ENCODE measurements at regions not wholly inside any gene's neighbourhood (a gene's known extent, or its start where the extent isn't known, plus 50 kb on each side); places are given as distances from the start of the nearest gene placed in this dataset.

DNA sequence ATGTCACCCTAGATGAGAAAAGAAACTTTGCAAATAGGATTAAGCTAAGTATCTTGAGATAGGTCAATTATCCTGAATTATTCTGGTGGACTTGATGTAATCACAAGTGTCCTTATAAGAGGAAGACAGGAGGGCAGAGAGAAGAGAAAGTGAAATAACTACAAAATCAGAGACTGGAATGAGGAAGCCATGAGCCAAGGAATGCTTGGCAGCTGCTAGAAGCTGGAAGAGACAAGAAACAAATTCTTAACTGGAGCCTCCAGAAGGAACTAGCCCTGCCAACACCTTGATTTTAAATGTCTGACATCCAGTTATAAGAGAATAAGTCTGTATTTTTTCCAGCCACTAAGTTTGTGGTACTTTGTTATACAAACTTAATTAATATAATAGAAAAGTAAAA, 480.0 kb downstream of the NR2F1-AS1 start:
- no peak for DNase-seq (ENCODE audit: low read depth)

DNA sequence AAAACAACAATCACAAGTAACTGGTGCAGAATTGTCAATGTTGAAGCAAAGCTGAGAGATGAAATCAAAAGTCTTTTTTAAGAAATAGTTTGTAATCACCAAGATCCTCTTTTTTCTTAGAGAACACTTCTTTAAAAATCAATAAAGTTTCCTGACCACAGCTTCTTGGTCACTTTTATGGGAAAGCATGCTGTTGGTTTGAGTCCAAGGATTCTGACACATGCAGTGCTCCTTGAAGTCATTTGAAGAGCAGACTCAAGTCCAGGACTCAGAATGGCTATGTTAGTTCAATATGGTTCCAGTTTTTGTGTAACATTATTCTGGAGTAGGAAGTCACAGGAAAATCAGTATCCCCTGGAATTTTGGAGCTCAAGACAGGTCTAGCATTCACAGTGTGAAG, 480.6 kb downstream of the NR2F1-AS1 start:
- peak; percentile 74 for DNase-seq (ENCODE audit: low read depth)

DNA sequence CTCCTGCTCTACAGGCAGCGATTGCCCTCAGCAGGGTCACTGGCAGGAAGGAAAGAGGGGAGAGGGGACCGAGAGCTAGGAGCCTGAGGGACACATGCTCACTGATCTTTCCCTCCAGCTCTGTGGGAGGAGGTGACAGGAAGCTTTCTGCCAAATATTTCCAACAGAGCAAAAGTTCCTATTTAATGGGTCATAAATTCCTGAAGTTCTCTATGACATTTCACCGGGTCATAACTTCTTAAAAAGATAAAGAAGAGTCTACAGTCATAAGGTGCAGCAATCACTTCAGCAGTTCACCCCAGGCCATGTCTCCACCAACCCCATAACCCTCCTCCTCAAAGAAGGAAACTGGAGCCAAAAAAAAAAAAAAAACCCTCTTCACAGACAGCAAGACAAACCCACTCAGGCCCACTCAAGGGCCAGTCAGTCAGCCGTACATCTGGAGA, 481.1 kb downstream of the NR2F1-AS1 start:
- DNase-seq (ENCODE audit: low read depth) = no peak

DNA sequence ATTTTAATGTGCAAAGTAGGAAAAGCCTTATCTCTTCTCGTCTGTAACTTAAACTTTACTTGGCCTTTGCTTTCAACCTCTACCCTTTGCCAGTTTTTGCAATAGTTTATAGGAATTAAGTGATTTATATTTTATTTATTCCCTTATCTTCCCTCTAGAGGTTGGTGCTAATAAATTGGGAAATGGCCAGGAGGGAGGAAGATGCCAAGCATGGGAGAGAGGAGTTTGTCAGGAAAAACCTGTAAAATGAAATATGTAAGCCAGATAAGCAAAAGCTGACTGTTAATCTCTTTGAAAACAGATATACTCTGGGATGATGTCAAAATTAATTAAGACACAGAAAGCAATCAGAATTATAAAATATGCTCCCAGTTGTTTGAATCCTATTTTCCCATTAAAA, 484.5 kb downstream of the NR2F1-AS1 start:
- DNase-seq (ENCODE audit: low read depth) = no peak

DNA sequence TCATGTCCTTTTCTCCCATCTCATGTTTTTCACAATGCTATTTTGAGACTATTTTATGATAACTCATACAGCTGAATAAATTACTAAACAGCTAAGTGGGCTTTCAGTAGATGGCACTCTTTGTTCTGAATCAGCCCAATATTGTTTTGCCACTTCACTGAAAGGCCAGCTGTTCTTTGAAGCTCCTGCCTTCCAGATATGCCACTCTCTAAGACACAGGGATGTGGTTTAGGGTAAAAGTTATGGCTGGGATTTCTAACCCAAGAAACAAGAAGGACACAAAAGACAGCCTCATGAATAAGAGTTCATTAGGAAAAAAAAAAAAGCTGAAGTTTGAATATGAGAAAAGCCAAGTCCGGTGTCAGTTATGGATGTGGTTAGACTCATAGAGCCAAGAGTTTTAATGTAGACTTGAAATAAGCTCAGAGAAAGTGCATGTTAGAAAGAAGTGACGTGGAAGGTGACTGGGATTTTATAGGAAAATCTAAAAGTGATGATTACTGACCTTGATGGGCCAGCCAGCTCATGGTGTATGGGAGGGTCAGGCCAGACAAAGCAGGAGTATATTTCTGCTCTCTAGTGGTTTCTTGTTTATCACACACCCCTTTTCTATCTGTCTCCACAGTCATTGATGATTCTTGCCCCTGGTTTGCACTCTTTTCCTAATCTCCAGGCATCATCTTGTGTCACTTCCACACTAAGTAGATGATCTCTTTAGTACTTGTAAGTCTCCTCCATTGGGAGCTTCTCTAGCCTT, 488.5 kb downstream of the NR2F1-AS1 start:
- peak; percentile 47 for DNase-seq (ENCODE audit: low read depth)

DNA sequence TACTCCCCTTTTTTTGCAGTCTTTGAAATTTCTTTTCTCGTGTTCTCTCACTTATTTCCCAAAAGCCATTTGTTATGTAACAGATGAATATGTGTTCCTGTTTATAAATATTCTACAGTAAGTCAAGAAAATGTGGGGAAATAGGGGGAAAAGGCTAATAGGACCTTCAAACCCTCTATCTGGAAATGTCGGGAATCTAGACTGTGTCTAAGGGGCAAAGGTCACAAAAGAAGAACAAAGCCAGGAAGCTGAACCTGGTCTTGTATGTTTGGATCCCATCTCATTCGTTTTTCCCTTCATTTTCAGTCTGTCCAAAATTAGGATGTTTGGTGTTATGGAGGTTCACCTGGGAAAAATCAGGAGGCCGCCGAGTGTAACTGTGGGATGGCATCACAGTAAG, 490.3 kb downstream of the NR2F1-AS1 start:
- DNase-seq (ENCODE audit: low read depth) = no peak

DNA sequence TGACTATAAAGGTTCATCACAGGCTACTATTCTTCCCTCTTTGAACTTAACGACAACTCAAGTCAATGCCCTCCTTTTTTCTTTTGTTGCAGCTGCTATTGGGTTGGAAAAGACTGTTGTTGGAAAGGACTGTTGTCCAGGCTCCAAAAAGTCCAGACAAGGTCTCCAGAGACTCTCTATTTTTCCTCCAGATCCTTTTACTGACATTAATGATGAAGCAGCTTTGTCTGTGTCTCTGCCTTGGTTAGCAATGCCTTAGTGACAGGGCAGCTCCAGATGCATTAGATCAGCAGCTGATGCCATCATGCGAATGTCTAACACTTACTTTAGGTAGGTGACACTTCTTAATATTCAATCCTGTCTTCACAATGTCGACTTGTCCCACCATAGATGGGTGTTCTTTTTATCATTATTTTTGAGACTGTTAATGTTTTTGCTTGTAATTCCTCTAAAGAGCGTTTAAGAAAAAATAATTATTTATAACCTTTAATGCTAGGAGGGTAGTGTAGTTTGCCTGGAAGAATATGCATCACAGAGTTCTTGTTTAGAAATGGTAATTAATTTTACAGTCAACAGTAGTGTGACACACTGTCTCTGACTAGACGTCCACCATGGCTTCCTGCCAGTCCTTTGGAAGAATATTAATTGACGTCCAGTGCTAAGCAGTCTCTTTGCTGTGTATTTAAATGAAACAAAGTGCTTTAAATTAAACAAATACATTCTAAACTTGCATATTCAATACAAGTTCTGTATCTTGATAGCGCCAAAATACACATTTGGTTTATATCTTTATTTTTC, 492.2 kb downstream of the NR2F1-AS1 start:
- DNase-seq (ENCODE audit: low read depth) = no peak

DNA sequence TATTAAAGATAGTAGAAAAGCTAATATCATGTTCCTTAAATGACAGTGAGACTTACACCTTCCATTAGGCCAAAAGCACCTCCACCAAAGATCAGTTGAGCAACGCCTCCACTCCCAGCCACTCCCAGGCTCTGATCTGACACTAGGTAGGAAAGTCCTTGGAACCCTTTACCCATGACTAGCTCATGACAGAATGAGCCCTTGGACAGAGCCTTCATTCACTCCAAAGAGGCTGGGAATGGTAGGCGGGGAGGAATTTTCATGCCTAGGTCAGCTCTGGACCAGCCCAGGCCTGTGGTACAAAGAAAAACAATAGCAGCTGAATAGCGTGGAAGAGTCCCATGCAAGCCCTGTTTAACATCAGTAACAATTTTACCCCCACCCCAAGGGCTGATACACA, 493.7 kb downstream of the NR2F1-AS1 start:
- no peak for DNase-seq (ENCODE audit: low read depth)

DNA sequence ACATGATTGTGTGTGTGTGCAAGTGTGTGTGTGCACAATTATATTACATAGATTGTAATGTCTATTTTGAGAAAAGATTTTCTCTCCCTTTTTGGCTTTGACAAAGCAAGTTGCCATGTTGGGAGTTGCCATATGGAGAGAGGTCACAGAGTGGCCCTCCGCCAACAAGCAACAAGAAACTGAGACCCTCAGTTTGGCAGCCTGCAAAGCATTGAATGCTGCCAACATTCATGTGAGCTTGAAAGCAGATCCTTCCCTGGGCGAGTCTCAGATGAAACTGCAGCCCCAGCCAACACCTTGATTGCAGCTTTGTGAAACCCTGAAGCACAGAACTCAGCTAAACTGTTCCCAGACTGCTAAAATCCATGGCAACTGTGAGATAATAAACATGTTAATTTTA, 498.0 kb downstream of the NR2F1-AS1 start:
- DNase-seq (ENCODE audit: low read depth) = no peak

DNA sequence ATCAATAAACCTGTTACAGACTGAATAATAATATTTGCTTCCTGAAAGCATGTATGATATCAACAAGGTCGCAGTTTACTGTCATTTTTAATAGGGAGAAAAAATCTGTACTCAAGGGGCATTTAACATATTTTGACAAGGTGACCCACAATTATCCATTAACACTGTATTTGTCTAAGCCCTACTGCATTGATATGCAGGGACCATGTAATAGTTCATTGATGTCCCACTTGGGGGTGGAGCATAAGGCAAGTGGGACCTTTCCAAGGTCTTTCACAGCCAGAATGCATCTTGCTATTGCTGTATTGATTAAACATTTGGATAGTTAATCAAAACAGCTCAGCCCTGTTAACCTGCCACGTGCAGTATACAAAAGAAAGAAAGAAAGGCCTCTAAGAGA, 502.0 kb downstream of the NR2F1-AS1 start:
- DNase-seq (ENCODE audit: low read depth) = no peak

DNA sequence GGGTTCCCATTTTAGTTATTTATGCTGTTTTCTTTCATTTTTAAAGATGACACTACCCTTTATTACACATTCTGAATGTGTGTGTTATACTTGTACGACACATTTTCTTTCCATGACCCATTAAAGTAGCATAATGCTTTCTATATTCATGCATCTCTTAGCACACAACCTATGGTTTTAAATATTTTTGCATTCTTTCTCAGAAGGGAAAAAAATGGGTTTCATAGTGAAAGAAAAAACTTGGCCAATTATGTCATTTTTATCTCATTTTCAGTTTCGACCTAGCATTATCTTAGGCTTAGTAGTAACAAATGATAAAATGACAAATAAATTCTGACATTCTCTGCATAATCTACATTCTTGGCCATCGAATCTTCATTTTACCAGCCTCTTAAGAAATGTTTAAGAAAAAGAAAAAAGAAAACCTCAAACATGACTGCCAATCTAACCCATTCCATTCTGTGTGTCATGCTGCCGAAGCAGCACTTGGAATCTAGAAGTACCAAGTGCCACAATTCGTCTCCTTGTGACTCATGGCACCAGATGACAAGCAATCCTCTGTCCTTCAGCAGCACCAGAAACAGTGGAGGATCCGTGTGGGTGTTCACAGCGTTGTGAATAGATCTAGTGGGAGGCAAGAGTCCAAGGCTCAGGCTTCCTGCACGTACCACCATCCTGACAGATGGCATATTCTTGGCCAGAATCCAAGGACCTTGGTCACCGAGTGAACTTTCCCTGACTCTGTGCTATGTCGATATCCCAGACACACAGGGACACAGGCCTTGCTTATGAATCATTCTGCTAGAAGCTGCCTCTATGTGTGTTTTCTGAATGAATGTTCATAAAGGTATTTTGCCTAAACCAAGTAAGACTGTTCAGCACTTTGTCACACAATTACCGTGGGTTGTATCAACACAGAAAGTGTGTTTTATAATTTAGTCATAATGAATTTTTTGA, 502.7 kb downstream of the NR2F1-AS1 start:
- DNase-seq (ENCODE audit: low read depth) = peak; percentile 71

DNA sequence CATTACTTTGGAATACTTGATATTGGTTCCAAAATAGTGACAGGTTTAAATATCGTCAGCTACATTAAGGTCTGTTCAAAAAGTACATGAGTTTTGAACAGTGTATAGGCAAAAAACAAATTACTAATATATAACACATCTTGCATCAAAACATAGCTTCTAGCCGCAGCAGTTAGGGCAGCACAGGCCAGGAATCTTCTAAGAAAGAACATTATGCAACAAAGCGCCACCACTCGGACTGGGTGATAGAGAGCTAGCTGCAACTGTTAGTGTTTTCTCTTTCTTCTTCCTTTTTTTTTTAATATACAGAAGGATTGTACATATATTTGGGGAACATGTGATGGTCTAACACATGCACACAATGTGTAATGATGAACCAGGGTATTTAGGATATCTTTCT, 504.5 kb downstream of the NR2F1-AS1 start:
- no peak for DNase-seq (ENCODE audit: low read depth)

DNA sequence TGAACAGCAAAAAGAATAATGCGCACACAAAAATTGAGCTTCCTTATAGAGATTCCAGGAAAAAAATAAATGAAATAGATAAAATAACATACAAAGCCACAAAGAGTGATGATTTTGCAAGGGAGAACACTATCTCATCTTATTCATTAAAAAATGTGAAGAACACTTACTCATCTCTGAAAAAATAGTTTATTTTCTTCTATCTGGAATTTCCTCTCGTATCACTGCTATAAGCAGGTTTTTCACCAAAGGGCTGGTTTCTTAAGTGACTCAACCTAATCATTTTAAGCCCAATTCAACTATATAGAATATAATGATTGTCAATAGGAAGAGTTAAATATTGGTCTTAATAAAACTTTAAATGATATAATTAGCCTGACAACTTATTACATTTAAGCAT, 504.9 kb downstream of the NR2F1-AS1 start:
- DNase-seq (ENCODE audit: low read depth) = no peak

DNA sequence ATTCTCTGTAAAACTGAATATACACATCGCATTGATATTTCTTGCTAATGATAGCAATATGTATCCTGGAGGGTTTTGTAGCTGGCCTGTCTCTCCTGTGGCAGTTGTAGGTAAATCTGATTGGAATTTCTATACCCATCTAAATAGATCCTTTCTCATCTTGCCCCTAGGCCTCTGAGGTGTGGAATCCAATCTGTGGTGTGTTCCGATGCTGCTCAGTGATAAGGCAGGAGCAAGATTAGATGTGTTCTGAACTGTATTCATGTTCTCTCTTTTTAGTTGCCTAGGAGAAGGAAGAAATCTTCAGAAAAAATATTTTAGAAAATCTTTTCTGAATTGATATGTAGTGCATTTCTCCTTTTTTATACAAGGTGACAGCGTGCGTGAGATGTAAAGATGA, 507.5 kb downstream of the NR2F1-AS1 start:
- no peak for DNase-seq (ENCODE audit: low read depth)

DNA sequence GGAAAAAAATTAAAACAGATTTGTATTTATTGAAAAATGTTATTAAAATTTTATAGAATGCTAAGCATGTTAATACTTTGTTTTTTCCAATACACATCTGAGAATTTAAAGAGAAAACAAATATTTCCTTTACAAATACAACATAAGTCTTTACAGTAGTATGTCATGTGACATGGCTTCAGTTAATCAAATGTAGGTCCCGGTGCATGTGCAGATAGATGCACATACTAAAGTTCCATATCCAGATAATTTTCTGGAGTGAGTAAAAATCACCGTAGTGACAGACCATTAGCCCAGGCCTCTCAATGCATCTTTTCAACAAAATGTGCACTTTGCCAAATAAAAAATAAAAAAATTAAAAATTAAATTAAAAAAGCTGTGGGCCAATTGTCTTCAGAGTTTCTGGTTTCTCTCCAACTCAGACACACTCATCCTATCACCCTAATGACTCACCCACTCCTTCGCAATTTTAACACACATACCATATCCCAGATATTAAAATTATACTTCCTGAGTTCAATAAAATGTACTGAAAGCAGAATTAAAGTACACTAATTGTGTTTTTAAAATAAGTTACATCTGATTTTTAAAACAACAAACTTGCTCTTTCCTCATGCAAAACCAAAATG, 508.1 kb downstream of the NR2F1-AS1 start:
- peak; percentile 40 for DNase-seq (ENCODE audit: low read depth)

DNA sequence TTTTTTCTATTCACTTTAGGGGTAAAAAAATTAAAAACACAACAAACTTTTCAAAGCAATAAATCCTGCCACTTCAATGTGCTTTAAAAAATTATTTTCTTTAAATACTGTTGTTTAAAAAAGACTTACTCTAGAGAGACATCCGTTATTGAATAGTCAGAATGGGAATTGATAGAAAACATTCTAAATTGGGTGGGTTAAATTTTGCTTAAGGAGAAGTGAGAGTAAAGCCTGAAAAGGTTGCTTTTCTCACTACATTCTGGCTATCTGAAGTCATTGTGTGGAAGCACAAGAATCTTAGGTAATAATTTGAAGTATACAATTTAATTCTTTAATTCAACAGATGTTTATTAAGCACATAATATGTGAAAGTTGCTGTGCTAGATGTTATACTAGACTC, 509.3 kb downstream of the NR2F1-AS1 start:
- no peak for DNase-seq (ENCODE audit: low read depth)

DNA sequence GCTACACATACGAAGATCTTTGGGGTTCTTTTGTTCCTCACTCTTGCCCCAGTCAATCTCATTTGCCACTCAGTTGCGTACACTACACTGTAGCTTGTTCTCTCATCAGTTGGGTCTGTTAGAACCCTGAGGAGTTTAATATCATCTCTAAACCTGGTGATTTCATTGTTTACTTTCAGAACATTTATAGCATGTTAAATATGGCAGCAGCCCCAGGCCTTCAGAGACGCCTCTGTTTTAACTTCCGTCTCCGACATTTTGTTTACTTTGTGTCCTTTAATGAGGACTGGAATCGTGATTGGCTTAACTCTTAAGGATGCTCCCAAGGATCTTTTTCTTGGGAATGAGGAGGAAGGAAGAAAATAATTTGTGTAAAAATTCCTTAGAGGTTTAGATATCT, 510.1 kb downstream of the NR2F1-AS1 start:
- no peak for DNase-seq (ENCODE audit: low read depth)

DNA sequence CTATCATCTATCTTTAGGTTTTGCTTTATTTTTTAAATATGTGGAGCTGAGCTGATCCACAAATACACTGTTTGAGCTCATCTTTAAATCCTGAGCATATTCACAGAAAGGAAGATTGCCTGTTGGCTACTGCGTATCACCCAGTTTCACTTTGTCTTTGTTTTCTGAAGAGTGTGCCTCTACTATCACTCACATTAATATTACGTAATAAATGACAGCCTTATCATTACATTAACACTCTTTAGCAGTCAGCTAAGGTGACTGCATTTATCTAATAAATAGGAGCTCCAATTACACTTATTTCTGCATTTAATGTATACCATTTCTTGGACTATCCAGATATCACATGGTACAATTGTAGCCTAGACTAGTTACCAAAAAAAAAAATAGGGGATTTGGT, 511.7 kb downstream of the NR2F1-AS1 start:
- no peak for DNase-seq (ENCODE audit: low read depth)

DNA sequence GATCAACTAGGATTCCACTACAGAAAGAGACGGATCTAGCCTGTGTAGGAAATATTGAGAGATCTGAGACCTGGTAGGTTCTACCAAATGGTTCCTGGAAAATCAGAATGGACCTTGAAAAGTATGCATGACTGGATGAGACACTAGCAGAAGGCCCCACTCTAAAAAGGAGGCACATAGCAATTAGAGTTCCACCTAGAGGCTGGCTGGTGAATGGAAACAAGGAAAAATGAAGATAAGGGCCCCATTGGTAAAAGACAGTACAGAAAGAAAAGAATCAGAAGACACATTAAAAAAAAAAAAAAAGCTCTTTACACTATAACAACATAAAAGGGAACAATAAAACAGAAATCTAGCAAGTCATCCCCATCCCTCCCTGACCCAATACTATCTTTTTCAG, 518.5 kb downstream of the NR2F1-AS1 start:
- no peak for DNase-seq (ENCODE audit: low read depth)

DNA sequence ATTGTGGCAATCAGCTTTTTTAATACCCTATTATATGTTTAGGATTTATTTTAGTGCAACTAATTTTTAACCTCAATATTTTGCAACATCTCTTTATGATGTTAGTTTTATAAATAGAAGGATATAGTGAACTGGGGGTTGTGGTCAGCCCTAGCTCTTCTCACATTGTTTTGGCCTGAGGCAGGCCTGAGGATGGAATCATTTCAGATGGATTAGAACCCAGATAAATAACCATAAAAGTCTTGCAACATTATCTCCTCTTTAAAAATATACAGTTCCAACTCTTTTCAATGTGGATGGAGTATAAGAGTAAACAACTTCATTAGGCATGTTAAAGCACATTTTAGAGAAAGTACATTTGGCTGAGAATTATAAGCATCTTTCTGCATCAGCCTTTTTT, 522.7 kb downstream of the NR2F1-AS1 start:
- peak; percentile 62 for DNase-seq (ENCODE audit: low read depth)

DNA sequence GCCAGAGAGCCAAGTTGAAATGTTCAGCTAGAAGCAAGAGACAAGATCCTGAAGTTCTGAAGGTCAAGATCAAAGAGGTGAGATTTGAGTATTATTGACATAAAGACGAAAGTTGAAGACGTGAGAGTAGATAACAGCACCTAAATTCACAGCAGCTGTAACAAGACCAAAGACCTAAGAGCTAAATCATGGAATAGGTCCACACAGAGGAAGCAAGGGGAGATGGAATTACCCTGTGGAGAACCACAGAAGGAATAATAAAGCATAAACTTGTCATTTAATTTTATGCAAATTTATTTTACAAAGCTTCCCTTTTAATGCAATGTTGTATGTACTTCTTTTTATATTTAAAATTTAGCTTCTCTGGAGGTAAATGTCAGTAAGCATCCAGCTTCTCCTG, 523.7 kb downstream of the NR2F1-AS1 start:
- DNase-seq (ENCODE audit: low read depth) = no peak

DNA sequence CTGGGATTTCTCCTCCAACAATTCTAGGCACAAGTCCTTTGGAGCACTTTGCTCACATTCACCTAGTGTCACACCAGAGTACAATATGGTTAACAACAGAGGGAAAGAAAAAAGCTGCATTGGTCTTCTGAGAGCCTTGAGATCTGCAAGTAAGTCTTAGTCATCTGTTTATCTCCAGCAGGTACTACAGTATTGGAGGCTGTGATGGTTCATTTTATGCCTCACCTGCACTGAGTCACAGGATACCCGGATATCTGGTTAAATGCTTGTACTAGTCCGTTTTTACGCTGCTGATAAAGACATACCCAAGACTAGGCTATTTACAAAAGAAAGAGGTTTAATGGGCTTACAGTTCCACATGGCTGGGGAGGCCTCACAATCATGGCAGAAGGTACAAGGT, 525.0 kb downstream of the NR2F1-AS1 start:
- DNase-seq (ENCODE audit: low read depth) = no peak
